Fibroblast of skin of right biceps (primary cell): ENCODE measurements at regions not wholly inside any gene's neighbourhood (a gene's known extent, or its start where the extent isn't known, plus 50 kb on each side); places are given as distances from the start of the nearest gene placed in this dataset.

Experiments used
- DNase-seq: peaks from one replicate; pipeline ENCODE4 v3.0.0-alpha.2; 2013

GRCh38 chrX:42725196-42725595 is 52.8 kb downstream of the PPP1R2C start:
- DNase-seq = no peak

- DNase-seq = no peak
Measured at GRCh38 chrX:42720209-42720608, 57.8 kb downstream of the PPP1R2C start.

- DNase-seq = no peak
Measured at GRCh38 chrX:42715701-42716262, 62.2 kb downstream of the PPP1R2C start.

- DNase-seq = peak; percentile 7
Measured at GRCh38 chrX:42714981-42715700, 62.8 kb downstream of the PPP1R2C start.

- DNase-seq = no peak
Measured at GRCh38 chrX:42710452-42710851, 67.5 kb downstream of the PPP1R2C start.

- no peak for DNase-seq
Measured at GRCh38 chrX:42708222-42708621, 69.7 kb downstream of the PPP1R2C start.

- DNase-seq = no peak
Measured at GRCh38 chrX:42707742-42708141, 70.2 kb downstream of the PPP1R2C start.

- DNase-seq = peak; percentile 57
Measured at GRCh38 chrX:42704454-42704853, 73.5 kb downstream of the PPP1R2C start.

GRCh38 chrX:42697544-42697943 is 80.4 kb downstream of the PPP1R2C start:
- DNase-seq = no peak

GRCh38 chrX:42696536-42697124 is 81.3 kb downstream of the PPP1R2C start:
- no peak for DNase-seq

- no peak for DNase-seq
Measured at GRCh38 chrX:42695800-42696358, 82.1 kb downstream of the PPP1R2C start.

GRCh38 chrX:42694260-42694815 is 83.6 kb downstream of the PPP1R2C start:
- DNase-seq = no peak

GRCh38 chrX:42691196-42691595 is 86.8 kb downstream of the PPP1R2C start:
- no peak for DNase-seq

GRCh38 chrX:42686706-42687105 is 91.3 kb downstream of the PPP1R2C start:
- DNase-seq = no peak

GRCh38 chrX:42686296-42686695 is 91.7 kb downstream of the PPP1R2C start:
- DNase-seq = no peak

GRCh38 chrX:42684065-42684464 is 93.9 kb downstream of the PPP1R2C start:
- DNase-seq = no peak

GRCh38 chrX:42680666-42681065 is 97.3 kb downstream of the PPP1R2C start:
- peak; percentile 8 for DNase-seq

- DNase-seq = peak; percentile 9
Measured at GRCh38 chrX:42678133-42678532, 99.8 kb downstream of the PPP1R2C start.

- no peak for DNase-seq
Measured at GRCh38 chrX:42673301-42673810, 104.6 kb downstream of the PPP1R2C start.

GRCh38 chrX:42664680-42665079 is 113.3 kb downstream of the PPP1R2C start:
- DNase-seq = no peak

GRCh38 chrX:42628471-42628870 is 149.5 kb downstream of the PPP1R2C start:
- no peak for DNase-seq

- no peak for DNase-seq
Measured at GRCh38 chrX:42627891-42628290, 150.1 kb downstream of the PPP1R2C start.

GRCh38 chrX:42624524-42624923 is 153.4 kb downstream of the PPP1R2C start:
- no peak for DNase-seq

- DNase-seq = no peak
Measured at GRCh38 chrX:42619068-42619467, 158.9 kb downstream of the PPP1R2C start.
